ENCODE measurements at regions not wholly inside any gene's neighbourhood (a gene's known extent, or its start where the extent isn't known, plus 50 kb on each side); places are given as distances from the start of the nearest gene placed in this dataset.

- Histone ChIP-seq H3K36me3 (no peaks in the 10 kb centered on the region), H3K9me3 (no peaks in the 10 kb centered on the region), H3K4me1 (replicated peaks) (no peaks in the 10 kb centered on the region), H3K27me3 (replicated peaks; ENCODE audit: insufficient read depth) (no peaks in the 10 kb centered on the region), H3K4me3 (no peak overlapping the region), H3K27ac (no peak overlapping the region)
- DNase-seq (ENCODE audit: low spot score) = no peak
- intact Hi-C loops (cut with DNase I) = no loop called here
- TF ChIP-seq POLR2AphosphoS5 (IDR thresholded peaks at IDR 0.05) (no peak), POLR2A (IDR thresholded peaks at IDR 0.05) (no peak), CTCF (IDR thresholded peaks at IDR 0.05) (no peak)
- WGBS = 84% methylated on average over 9 of the region's 9 CpGs
These were observed 134.8 kb upstream of the OGFRL1 start for GRCh38 chr6:71153755-71154325.

- intact Hi-C loops (cut with DNase I) = no loop called here
- Histone ChIP-seq H3K27ac (no peak overlapping the region), H3K27me3 (replicated peaks; ENCODE audit: insufficient read depth) (no peaks in the 10 kb centered on the region), H3K4me3 (no peak overlapping the region), H3K9me3 (no peaks in the 10 kb centered on the region), H3K4me1 (replicated peaks) (no peaks in the 10 kb centered on the region), H3K36me3 (no peaks in the 10 kb centered on the region)
- 74% methylated on average over 1 of the region's 1 CpG for WGBS
- TF ChIP-seq POLR2A (IDR thresholded peaks at IDR 0.05) = no peak
- no peak for TF ChIP-seq POLR2AphosphoS5 (IDR thresholded peaks at IDR 0.05)
- no peak for TF ChIP-seq CTCF (IDR thresholded peaks at IDR 0.05)
- no peak for DNase-seq (ENCODE audit: low spot score)
These were observed 131.3 kb upstream of the OGFRL1 start for GRCh38 chr6:71157345-71157744.

- no peaks in the 10 kb centered on the region for H3K36me3 ChIP-seq
- intact Hi-C loops (cut with DNase I) = no loop called here
- no peak overlapping the region for H3K27ac ChIP-seq
- H3K9me3 ChIP-seq = no peaks in the 10 kb centered on the region
- DNase-seq (ENCODE audit: low spot score) = no peak
- H3K4me1 ChIP-seq (replicated peaks) = no peaks in the 10 kb centered on the region
- H3K4me3 ChIP-seq = no peak overlapping the region
- 91% methylated on average over 22 of the region's 22 CpGs for WGBS
- H3K27me3 ChIP-seq (replicated peaks; ENCODE audit: insufficient read depth) = no peaks in the 10 kb centered on the region
- TF ChIP-seq POLR2AphosphoS5 (IDR thresholded peaks at IDR 0.05) (no peak), POLR2A (IDR thresholded peaks at IDR 0.05) (no peak), CTCF (IDR thresholded peaks at IDR 0.05) (no peak)
These were observed 123.7 kb upstream of the OGFRL1 start for GRCh38 chr6:71164890-71165289.

GRCh38 chr6:71168233-71168765 is 120.3 kb upstream of the OGFRL1 start:
- WGBS = 33% methylated on average over 1 of the region's 1 CpG
- no peaks in the 10 kb centered on the region for H3K36me3 ChIP-seq

More at GRCh38 chr6:71168233-71168765, 120.3 kb upstream of the OGFRL1 start:
- no peaks in the 10 kb centered on the region for H3K4me1 ChIP-seq (replicated peaks)
- DNase-seq (ENCODE audit: low spot score) = no peak
- H3K4me3 ChIP-seq = no peak overlapping the region
- no peak for TF ChIP-seq CTCF (IDR thresholded peaks at IDR 0.05)
- no peaks in the 10 kb centered on the region for H3K27me3 ChIP-seq (replicated peaks; ENCODE audit: insufficient read depth)
- no peaks in the 10 kb centered on the region for H3K9me3 ChIP-seq
- intact Hi-C loops (cut with DNase I) = no loop called here
- no peak overlapping the region for H3K27ac ChIP-seq

Measured in prostate gland (tissue), 2 donors.